ENCODE measurements at regions not wholly inside any gene's neighbourhood (a gene's known extent, or its start where the extent isn't known, plus 50 kb on each side); places are given as distances from the start of the nearest gene placed in this dataset.

GRCh38 chr2:196503398-196503797 is 136.1 kb upstream of the CCDC150 start:
- Histone ChIP-seq H3K9ac (ENCODE audit: insufficient read length, low read depth) (no peak overlapping the region), H3K9me3 (ENCODE audit: insufficient read depth, low read length) (peaks cover 21% of the 10 kb centered on the region), H3K27me3 (ENCODE audit: insufficient read depth, insufficient read length) (no peaks in the 10 kb centered on the region), H3K4me1 (ENCODE audit: insufficient read depth, insufficient read length) (no peaks in the 10 kb centered on the region), H3K4me3 (ENCODE audit: insufficient read length, low read depth) (no peak overlapping the region), H3K36me3 (ENCODE audit: insufficient read depth, insufficient read length, low read length) (no peaks in the 10 kb centered on the region)
- TF ChIP-seq ZNF274 (IDR thresholded peaks at IDR 0.05; ENCODE audit: low read depth, low read length): no peak
- TF ChIP-seq YY1 (IDR thresholded peaks at IDR 0.05; ENCODE audit: insufficient read depth, insufficient read length): no peak
- no peak for DNase-seq (ENCODE audit: low read depth, low spot score)

- no peaks in the 10 kb centered on the region for H3K4me1 ChIP-seq (ENCODE audit: insufficient read depth, insufficient read length)
- no peak for DNase-seq (ENCODE audit: low read depth, low spot score)
- H3K9ac ChIP-seq (ENCODE audit: insufficient read length, low read depth): no peak overlapping the region
- H3K4me3 ChIP-seq (ENCODE audit: insufficient read length, low read depth): no peak overlapping the region
- no peaks in the 10 kb centered on the region for H3K27me3 ChIP-seq (ENCODE audit: insufficient read depth, insufficient read length)
- no peaks in the 10 kb centered on the region for H3K36me3 ChIP-seq (ENCODE audit: insufficient read depth, insufficient read length, low read length)
- H3K9me3 ChIP-seq (ENCODE audit: insufficient read depth, low read length): peaks cover 7% of the 10 kb centered on the region
- TF ChIP-seq YY1 (IDR thresholded peaks at IDR 0.05; ENCODE audit: insufficient read depth, insufficient read length): no peak
- no peak for TF ChIP-seq SUZ12 (IDR thresholded peaks at IDR 0.05; ENCODE audit: extremely low read depth, insufficient read depth, insufficient read length)
- TF ChIP-seq ZNF274 (IDR thresholded peaks at IDR 0.05; ENCODE audit: low read depth, low read length): no peak
These were observed 134.7 kb upstream of the CCDC150 start for GRCh38 chr2:196504788-196505187.

- no peak overlapping the region for H3K4me3 ChIP-seq (ENCODE audit: insufficient read length, low read depth)
These were observed 129.3 kb upstream of the CCDC150 start for GRCh38 chr2:196510246-196510645.

GRCh38 chr2:196511258-196512168 is 128.0 kb upstream of the CCDC150 start:
- H3K27me3 ChIP-seq (ENCODE audit: insufficient read depth, insufficient read length): no peaks in the 10 kb centered on the region
- H3K9ac ChIP-seq (ENCODE audit: insufficient read length, low read depth): no peak overlapping the region
- no peak overlapping the region for H3K4me3 ChIP-seq (ENCODE audit: insufficient read length, low read depth)
- H3K9me3 ChIP-seq (ENCODE audit: insufficient read depth, low read length): no peaks in the 10 kb centered on the region
- DNase-seq (ENCODE audit: low read depth, low spot score): no peak
- H3K36me3 ChIP-seq (ENCODE audit: insufficient read depth, insufficient read length, low read length): no peaks in the 10 kb centered on the region
- TF ChIP-seq YY1 (IDR thresholded peaks at IDR 0.05; ENCODE audit: insufficient read depth, insufficient read length) (no peak), ZNF274 (IDR thresholded peaks at IDR 0.05; ENCODE audit: low read depth, low read length) (no peak), SUZ12 (IDR thresholded peaks at IDR 0.05; ENCODE audit: extremely low read depth, insufficient read depth, insufficient read length) (no peak)
- H3K4me1 ChIP-seq (ENCODE audit: insufficient read depth, insufficient read length): no peaks in the 10 kb centered on the region

More at GRCh38 chr2:196510246-196510645, 129.3 kb upstream of the CCDC150 start:
- no peaks in the 10 kb centered on the region for H3K9me3 ChIP-seq (ENCODE audit: insufficient read depth, low read length)
- TF ChIP-seq SUZ12 (IDR thresholded peaks at IDR 0.05; ENCODE audit: extremely low read depth, insufficient read depth, insufficient read length): no peak
- no peak for TF ChIP-seq ZNF274 (IDR thresholded peaks at IDR 0.05; ENCODE audit: low read depth, low read length)
- TF ChIP-seq YY1 (IDR thresholded peaks at IDR 0.05; ENCODE audit: insufficient read depth, insufficient read length): no peak
- no peak overlapping the region for H3K9ac ChIP-seq (ENCODE audit: insufficient read length, low read depth)
- no peaks in the 10 kb centered on the region for H3K4me1 ChIP-seq (ENCODE audit: insufficient read depth, insufficient read length)
- no peaks in the 10 kb centered on the region for H3K36me3 ChIP-seq (ENCODE audit: insufficient read depth, insufficient read length, low read length)
- no peak for DNase-seq (ENCODE audit: low read depth, low spot score)
- H3K27me3 ChIP-seq (ENCODE audit: insufficient read depth, insufficient read length): no peaks in the 10 kb centered on the region

GRCh38 chr2:196513796-196514526 is 125.6 kb upstream of the CCDC150 start:
- TF ChIP-seq ZNF274 (IDR thresholded peaks at IDR 0.05; ENCODE audit: low read depth, low read length) (no peak), YY1 (IDR thresholded peaks at IDR 0.05; ENCODE audit: insufficient read depth, insufficient read length) (no peak), SUZ12 (IDR thresholded peaks at IDR 0.05; ENCODE audit: extremely low read depth, insufficient read depth, insufficient read length) (no peak)
- Histone ChIP-seq H3K36me3 (ENCODE audit: insufficient read depth, insufficient read length, low read length) (no peaks in the 10 kb centered on the region), H3K4me1 (ENCODE audit: insufficient read depth, insufficient read length) (no peaks in the 10 kb centered on the region), H3K4me3 (ENCODE audit: insufficient read length, low read depth) (no peak overlapping the region), H3K9me3 (ENCODE audit: insufficient read depth, low read length) (no peaks in the 10 kb centered on the region), H3K9ac (ENCODE audit: insufficient read length, low read depth) (no peak overlapping the region), H3K27me3 (ENCODE audit: insufficient read depth, insufficient read length) (no peaks in the 10 kb centered on the region)
- no peak for DNase-seq (ENCODE audit: low read depth, low spot score)

GRCh38 chr2:196514641-196515040 is 124.9 kb upstream of the CCDC150 start:
- no peak for DNase-seq (ENCODE audit: low read depth, low spot score)
- H3K4me3 ChIP-seq (ENCODE audit: insufficient read length, low read depth): no peak overlapping the region
- H3K36me3 ChIP-seq (ENCODE audit: insufficient read depth, insufficient read length, low read length): no peaks in the 10 kb centered on the region
- H3K9ac ChIP-seq (ENCODE audit: insufficient read length, low read depth): no peak overlapping the region
- no peaks in the 10 kb centered on the region for H3K4me1 ChIP-seq (ENCODE audit: insufficient read depth, insufficient read length)
- H3K27me3 ChIP-seq (ENCODE audit: insufficient read depth, insufficient read length): no peaks in the 10 kb centered on the region
- H3K9me3 ChIP-seq (ENCODE audit: insufficient read depth, low read length): no peaks in the 10 kb centered on the region
- no peak for TF ChIP-seq ZNF274 (IDR thresholded peaks at IDR 0.05; ENCODE audit: low read depth, low read length)
- no peak for TF ChIP-seq SUZ12 (IDR thresholded peaks at IDR 0.05; ENCODE audit: extremely low read depth, insufficient read depth, insufficient read length)
- no peak for TF ChIP-seq YY1 (IDR thresholded peaks at IDR 0.05; ENCODE audit: insufficient read depth, insufficient read length)

GRCh38 chr2:196515051-196515450 is 124.5 kb upstream of the CCDC150 start:
- H3K9me3 ChIP-seq (ENCODE audit: insufficient read depth, low read length): no peaks in the 10 kb centered on the region
- H3K36me3 ChIP-seq (ENCODE audit: insufficient read depth, insufficient read length, low read length): no peaks in the 10 kb centered on the region
- no peak overlapping the region for H3K9ac ChIP-seq (ENCODE audit: insufficient read length, low read depth)
- no peaks in the 10 kb centered on the region for H3K27me3 ChIP-seq (ENCODE audit: insufficient read depth, insufficient read length)
- TF ChIP-seq SUZ12 (IDR thresholded peaks at IDR 0.05; ENCODE audit: extremely low read depth, insufficient read depth, insufficient read length): no peak
- TF ChIP-seq YY1 (IDR thresholded peaks at IDR 0.05; ENCODE audit: insufficient read depth, insufficient read length): no peak
- TF ChIP-seq ZNF274 (IDR thresholded peaks at IDR 0.05; ENCODE audit: low read depth, low read length): no peak
- H3K4me1 ChIP-seq (ENCODE audit: insufficient read depth, insufficient read length): no peaks in the 10 kb centered on the region
- no peak for DNase-seq (ENCODE audit: low read depth, low spot score)
- H3K4me3 ChIP-seq (ENCODE audit: insufficient read length, low read depth): no peak overlapping the region
